ENCODE measurements at regions not wholly inside any gene's neighbourhood (a gene's known extent, or its start where the extent isn't known, plus 50 kb on each side); places are given as distances from the start of the nearest gene placed in this dataset.

DNA sequence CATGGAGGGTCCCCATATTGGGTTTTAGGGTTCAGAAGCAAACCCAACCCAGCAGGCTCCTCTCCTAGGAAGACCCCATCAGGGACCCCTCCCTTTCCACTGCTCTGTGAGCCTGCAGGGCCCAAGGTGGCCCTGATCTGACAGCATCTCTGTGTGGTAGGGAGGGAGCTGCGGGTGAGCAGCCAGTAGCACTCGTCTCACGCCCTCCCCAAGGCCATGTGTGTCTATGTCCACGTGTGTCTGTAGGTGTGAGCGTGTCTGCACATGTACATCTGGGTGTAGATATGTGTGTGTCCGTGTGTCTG, 103.5 kb upstream of the FAM20C start:
- Mint-ChIP-seq H3K4me3 (ENCODE audit: unreplicated experiment) (no peak overlapping the region), H3K9me3 (ENCODE audit: unreplicated experiment) (no peaks in the 10 kb centered on the region), H3K36me3 (ENCODE audit: insufficient read depth, unreplicated experiment) (no peaks in the 10 kb centered on the region), H3K27me3 (ENCODE audit: insufficient read depth, unreplicated experiment) (peaks cover 9% of the 10 kb centered on the region), H3K4me1 (ENCODE audit: low read depth, unreplicated experiment) (no peaks in the 10 kb centered on the region), H3K27ac (ENCODE audit: unreplicated experiment) (no peak overlapping the region)
- intact Hi-C loops (cut with micrococcal nuclease; ENCODE audit: unreplicated experiment): no loop called here
- BruUV-seq (replicated peaks): no TSS peak
- DNase-seq: no peak
- ChIA-PET POLR2A (no interaction called here), CTCF (no interaction called here)
- Histone ChIP-seq H3K36me3 (ENCODE audit: control insufficient read depth, insufficient read depth, low read length) (no peaks in the 10 kb centered on the region), H3K4me3 (ENCODE audit: low read depth, low read length) (no peak overlapping the region), H3K9me3 (no peaks in the 10 kb centered on the region), H3K4me1 (no peaks in the 10 kb centered on the region), H3K27me3 (replicated peaks; ENCODE audit: control insufficient read depth, insufficient read depth, low read length) (no peaks in the 10 kb centered on the region)
- no peak for TF ChIP-seq CTCF (IDR thresholded peaks at IDR 0.05; ENCODE audit: insufficient read depth in 1 of 2, low read depth in 1 of 2, low read length in 1 of 2, severe bottlenecking in 1 of 2, unreplicated experiment in 1 of 2)

DNA sequence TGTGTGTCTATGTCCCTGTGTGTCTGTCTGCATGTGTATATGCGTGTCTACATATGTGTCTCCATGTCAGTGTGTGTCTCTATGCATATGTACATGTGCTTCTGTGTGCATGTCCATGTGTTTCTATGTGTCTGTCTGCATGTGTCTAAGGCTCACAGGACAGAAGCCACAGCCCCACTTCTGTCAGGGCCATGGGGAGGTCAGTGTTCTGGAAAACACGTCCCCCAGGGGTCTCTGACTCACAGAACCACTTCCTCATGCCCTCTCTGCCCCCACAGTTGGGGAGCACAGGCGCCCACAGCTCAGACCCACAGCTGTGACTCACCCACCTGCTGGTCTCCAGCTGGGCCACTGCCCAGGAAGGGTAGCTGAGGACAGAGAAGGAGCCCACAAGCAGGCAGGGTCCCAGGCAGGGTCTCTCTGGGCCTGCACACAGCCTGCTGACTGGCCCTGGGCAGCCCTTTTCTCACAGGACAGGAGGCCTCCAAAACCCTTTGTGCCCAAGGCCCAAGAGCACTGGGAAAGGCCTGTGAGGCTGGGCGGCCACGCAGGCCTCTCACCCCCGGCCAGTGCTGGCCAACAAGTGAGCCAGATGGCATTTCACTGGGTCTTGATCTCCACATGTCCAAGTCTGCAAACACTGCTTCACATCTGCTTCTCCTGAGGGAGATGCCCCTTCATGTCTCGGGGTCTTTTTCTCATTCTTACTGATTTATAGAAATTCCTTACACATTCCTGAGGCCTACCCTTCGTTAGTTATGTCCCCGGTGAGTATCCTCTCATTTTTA, 102.9 kb upstream of the FAM20C start:
- no peak overlapping the region for H3K4me3 Mint-ChIP-seq (ENCODE audit: unreplicated experiment)
- no TSS peak for BruUV-seq (replicated peaks)
- no peaks in the 10 kb centered on the region for H3K9me3 ChIP-seq
- H3K4me3 ChIP-seq (ENCODE audit: low read depth, low read length): no peak overlapping the region
- intact Hi-C loops (cut with micrococcal nuclease; ENCODE audit: unreplicated experiment): no loop called here
- no peak for DNase-seq
- H3K4me1 ChIP-seq: no peaks in the 10 kb centered on the region
- H3K4me1 Mint-ChIP-seq (ENCODE audit: low read depth, unreplicated experiment): no peaks in the 10 kb centered on the region
- CTCF ChIA-PET: no interaction called here
- no peak overlapping the region for H3K27ac Mint-ChIP-seq (ENCODE audit: unreplicated experiment)
- no peak for TF ChIP-seq CTCF (IDR thresholded peaks at IDR 0.05; ENCODE audit: insufficient read depth in 1 of 2, low read depth in 1 of 2, low read length in 1 of 2, severe bottlenecking in 1 of 2, unreplicated experiment in 1 of 2)
- no peaks in the 10 kb centered on the region for H3K9me3 Mint-ChIP-seq (ENCODE audit: unreplicated experiment)
- H3K27me3 Mint-ChIP-seq (ENCODE audit: insufficient read depth, unreplicated experiment): peaks cover 11% of the 10 kb centered on the region
- no peaks in the 10 kb centered on the region; the same call in 1 of the 2 replicates for H3K27me3 ChIP-seq (replicated peaks; ENCODE audit: control insufficient read depth, insufficient read depth, low read length)
- H3K36me3 ChIP-seq (ENCODE audit: control insufficient read depth, insufficient read depth, low read length): no peaks in the 10 kb centered on the region
- no peaks in the 10 kb centered on the region for H3K36me3 Mint-ChIP-seq (ENCODE audit: insufficient read depth, unreplicated experiment)
- POLR2A ChIA-PET: no interaction called here

DNA sequence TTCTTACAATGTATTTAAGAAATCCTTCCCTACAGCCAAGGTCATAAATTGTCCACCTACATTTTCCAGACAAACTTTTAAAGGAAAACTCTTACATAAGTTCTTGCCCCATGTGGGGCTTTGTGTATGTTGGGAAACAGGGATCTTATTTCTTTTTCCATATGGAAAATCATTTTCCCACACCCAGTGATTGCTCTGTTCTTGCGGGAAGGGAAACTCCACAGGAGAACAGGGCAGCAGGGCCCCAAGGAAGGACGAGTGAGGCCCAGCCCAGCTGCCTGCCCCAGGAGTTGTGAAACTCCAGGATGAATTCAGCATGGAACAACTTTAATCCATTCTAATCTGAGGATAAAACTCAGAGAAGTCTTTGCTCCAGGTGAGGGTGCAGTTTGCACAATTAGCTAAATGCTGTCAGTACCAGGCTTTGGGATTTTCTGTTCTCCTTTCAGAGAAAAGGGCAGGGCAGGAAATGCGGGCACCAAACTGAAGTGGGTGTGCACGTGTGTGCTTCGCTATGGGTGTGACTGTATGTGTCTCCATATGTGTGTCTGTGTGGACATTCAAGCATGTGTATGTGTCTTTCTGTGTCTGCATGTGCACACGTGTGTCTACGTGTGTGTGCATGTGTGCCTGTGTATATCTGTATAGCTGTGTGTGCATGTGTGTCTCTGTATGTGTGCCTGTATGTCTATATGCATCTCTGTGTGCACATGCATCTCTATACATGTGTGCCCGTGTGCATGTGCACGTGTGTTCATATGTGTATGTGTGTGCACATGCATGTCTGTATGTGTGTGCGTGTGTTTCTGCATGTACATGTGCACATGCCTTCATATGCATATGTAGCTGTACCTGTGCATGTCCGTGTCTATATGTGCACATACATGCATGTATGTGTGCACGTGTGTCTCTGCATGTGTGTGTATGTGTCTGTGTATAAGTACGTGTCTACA, 102.0 kb upstream of the FAM20C start:
- no TSS peak for BruUV-seq (replicated peaks)
- no peaks in the 10 kb centered on the region for H3K9me3 ChIP-seq
- no peaks in the 10 kb centered on the region for H3K36me3 Mint-ChIP-seq (ENCODE audit: insufficient read depth, unreplicated experiment)
- intact Hi-C loops (cut with micrococcal nuclease; ENCODE audit: unreplicated experiment): no loop called here
- no peak overlapping the region for H3K4me3 Mint-ChIP-seq (ENCODE audit: unreplicated experiment)
- no peak for DNase-seq
- no peak overlapping the region for H3K4me3 ChIP-seq (ENCODE audit: low read depth, low read length)
- CTCF ChIA-PET: no interaction called here
- H3K4me1 Mint-ChIP-seq (ENCODE audit: low read depth, unreplicated experiment): no peaks in the 10 kb centered on the region
- H3K27me3 Mint-ChIP-seq (ENCODE audit: insufficient read depth, unreplicated experiment): peaks cover 15% of the 10 kb centered on the region
- no peaks in the 10 kb centered on the region for H3K9me3 Mint-ChIP-seq (ENCODE audit: unreplicated experiment)
- no peaks in the 10 kb centered on the region for H3K4me1 ChIP-seq
- TF ChIP-seq CTCF (IDR thresholded peaks at IDR 0.05; ENCODE audit: insufficient read depth in 1 of 2, low read depth in 1 of 2, low read length in 1 of 2, severe bottlenecking in 1 of 2, unreplicated experiment in 1 of 2): no peak
- no peaks in the 10 kb centered on the region; the same call in 1 of the 2 replicates for H3K27me3 ChIP-seq (replicated peaks; ENCODE audit: control insufficient read depth, insufficient read depth, low read length)
- H3K27ac Mint-ChIP-seq (ENCODE audit: unreplicated experiment): no peak overlapping the region
- POLR2A ChIA-PET: interaction anchor here (0.5 kb wide), 1 partner anchor 107 kb away, joined by 4 read pairs; no protein-coding TSS in a partner anchor
- no peaks in the 10 kb centered on the region for H3K36me3 ChIP-seq (ENCODE audit: control insufficient read depth, insufficient read depth, low read length)

All from Caco-2 (cell line).